GM12878 (cell line): ENCODE measurements at regions not wholly inside any gene's neighbourhood (a gene's known extent, or its start where the extent isn't known, plus 50 kb on each side); places are given as distances from the start of the nearest gene placed in this dataset.
"Not testable (repeated sequence)": the region's sequence is repeated elsewhere in the genome, so short reads cannot be mapped to it uniquely, and the experiment has no call there.

Experiments used
- ATF2 ChIP-seq: IDR thresholded peaks from 2 replicates; pipeline ENCODE4 v1.6.1; 2012; ENCODE audit warnings: low read length, inconsistent platforms
- ATF7 ChIP-seq: fragments of 450-650 bp; IDR thresholded peaks from 2 replicates; pipeline ENCODE4 v1.6.1; 2016; ENCODE audit warnings: low read depth, mild to moderate bottlenecking
- E2F4 ChIP-seq: IDR thresholded peaks from 2 replicates; pipeline ENCODE4 v1.6.1; 2012; ENCODE audit warnings: low read depth, low read length, improper control_type of control experiment
- EP300 ChIP-seq, 2 experiments: fragments of 150-350 bp in 1 of 2; IDR thresholded peaks; 2 replicates each; pipeline ENCODE4 v1.6.1; 2011 to 2012; ENCODE audit warnings: low read depth in 2 of 2, low read length in 2 of 2, borderline replicate concordance in 1 of 2, improper control_type of control experiment in 1 of 2, inconsistent platforms in 1 of 2; ENCODE audit not compliant: control insufficient read depth in 1 of 2
- NR2C2 ChIP-seq: IDR thresholded peaks from 2 replicates; pipeline ENCODE4 v1.6.1; 2011; ENCODE audit warnings: borderline replicate concordance, low read depth; ENCODE audit not compliant: control insufficient read depth, insufficient read length
- POLR2A ChIP-seq: IDR thresholded peaks from 2 replicates; pipeline ENCODE4 v1.6.1; 2011; ENCODE audit warnings: low read depth, mild to moderate bottlenecking, low read length

- not testable (repeated sequence) for TF ChIP-seq ATF2; E2F4; NR2C2; EP300 (IDR thresholded peaks at IDR 0.05; ENCODE audit: borderline replicate concordance in 1 of 2, control insufficient read depth in 1 of 2, low read depth in 2 of 2, low read length in 2 of 2); ATF7; POLR2A
Measured at GRCh38 chr15:20019758-20020157, 521.8 kb downstream of the GOLGA6L6 start.
